ENCODE measurements at regions not wholly inside any gene's neighbourhood (a gene's known extent, or its start where the extent isn't known, plus 50 kb on each side); places are given as distances from the start of the nearest gene placed in this dataset.

GRCh38 chr16:27646806-27647205, 96.9 kb downstream of the KATNIP start:
- no TSS peak for BruUV-seq (replicated peaks)
- Histone ChIP-seq H2AFZ (replicated peaks; ENCODE audit: low read length, poor library complexity) (no peak overlapping the region), H4K91ac (ENCODE audit: insufficient read depth, low read depth, low read length) (no peak overlapping the region), H3K9me3 (ENCODE audit: control insufficient read depth, insufficient read depth, low read length) (no peaks in the 10 kb centered on the region), H2BK120ac (ENCODE audit: low read depth, low read length) (no peak overlapping the region), H3K4me1 (ENCODE audit: control insufficient read depth, insufficient read depth, low read length) (no peaks in the 10 kb centered on the region), H4K20me1 (ENCODE audit: insufficient read depth, low read length) (no peaks in the 10 kb centered on the region), H4K8ac (ENCODE audit: low read depth in 2 of 2, low read length in 2 of 2) (no peak overlapping the region), H2BK15ac (ENCODE audit: low read depth, low read length) (no peak overlapping the region), H3K27ac (ENCODE audit: insufficient read depth, low read length) (no peak overlapping the region), H4K5ac (ENCODE audit: low read depth, low read length) (no peak overlapping the region), H3K14ac (replicated peaks; ENCODE audit: low read depth, low read length) (no peak overlapping the region), H3K4me2 (ENCODE audit: low read depth, low read length) (no peak overlapping the region), H2AK9ac (replicated peaks; ENCODE audit: low read depth, low read length, poor library complexity) (no peak overlapping the region), H3K4ac (ENCODE audit: low read depth, low read length) (no peak overlapping the region), H3K4me3 (ENCODE audit: insufficient read depth, low read depth, low read length) (no peak overlapping the region), H2BK20ac (ENCODE audit: low read depth, low read length) (no peak overlapping the region), H3K9ac (ENCODE audit: low read depth, low read length) (no peak overlapping the region), H3K79me1 (ENCODE audit: low read depth in 1 of 2, low read length in 2 of 2) (no peaks in the 10 kb centered on the region), H3K9me1 (ENCODE audit: insufficient read depth, low read length) (peaks cover 8% of the 10 kb centered on the region; the same call in 1 of the 2 replicates), H3K18ac (ENCODE audit: low read depth, low read length) (no peak overlapping the region), H3K27me3 (ENCODE audit: control insufficient read depth, insufficient read depth, low read length) (no peaks in the 10 kb centered on the region), H3K56ac (ENCODE audit: extremely low read depth, insufficient read depth, low read length) (no peak overlapping the region), H3K36me3 (ENCODE audit: control insufficient read depth, insufficient read depth, low read length) (no peaks in the 10 kb centered on the region; the same call in 1 of the 2 replicates), H3K23ac (ENCODE audit: low read depth, low read length) (no peak overlapping the region), H2BK5ac (ENCODE audit: low read depth, low read length, poor library complexity, severe bottlenecking) (no peak overlapping the region), H2AK5ac (ENCODE audit: low read depth, low read length) (no peak overlapping the region)
- intact Hi-C loops (cut with micrococcal nuclease): no loop called here
- in situ Hi-C loops (cut with MboI; ENCODE audit: low sequenced_read_pairs): no loop called here
- ATAC-seq (ENCODE audit: low read depth) (no peak), DNase-seq (peak; percentile 36)
- dilution Hi-C loops (cut with HindIII; ENCODE audit: low sequenced_read_pairs, unreplicated experiment): no loop called here
- CTCF ChIA-PET: no interaction called here
- no peak for TF ChIP-seq POLR2A (IDR thresholded peaks at IDR 0.05; ENCODE audit: low read depth, low read length)
- POLR2A ChIA-PET (ENCODE audit: unreplicated experiment): no interaction called here
- WGBS, 2 experiments (ENCODE audit: extremely low coverage in 2 of 2, insufficient read length in 1 of 2): 80% methylated on average over 1 of the region's 5 CpGs; no CpG with 5 or more reads in 1 of the 2 experiments

Data from IMR-90 (cell line).